ENCODE measurements at regions not wholly inside any gene's neighbourhood (a gene's known extent, or its start where the extent isn't known, plus 50 kb on each side); places are given as distances from the start of the nearest gene placed in this dataset.
A peak's percentile ranks its signal among the peaks of the same experiment; 100 is the strongest.
"Not testable (repeated sequence)": the region's sequence is repeated elsewhere in the genome, so short reads cannot be mapped to it uniquely, and the experiment has no call there.

DNA sequence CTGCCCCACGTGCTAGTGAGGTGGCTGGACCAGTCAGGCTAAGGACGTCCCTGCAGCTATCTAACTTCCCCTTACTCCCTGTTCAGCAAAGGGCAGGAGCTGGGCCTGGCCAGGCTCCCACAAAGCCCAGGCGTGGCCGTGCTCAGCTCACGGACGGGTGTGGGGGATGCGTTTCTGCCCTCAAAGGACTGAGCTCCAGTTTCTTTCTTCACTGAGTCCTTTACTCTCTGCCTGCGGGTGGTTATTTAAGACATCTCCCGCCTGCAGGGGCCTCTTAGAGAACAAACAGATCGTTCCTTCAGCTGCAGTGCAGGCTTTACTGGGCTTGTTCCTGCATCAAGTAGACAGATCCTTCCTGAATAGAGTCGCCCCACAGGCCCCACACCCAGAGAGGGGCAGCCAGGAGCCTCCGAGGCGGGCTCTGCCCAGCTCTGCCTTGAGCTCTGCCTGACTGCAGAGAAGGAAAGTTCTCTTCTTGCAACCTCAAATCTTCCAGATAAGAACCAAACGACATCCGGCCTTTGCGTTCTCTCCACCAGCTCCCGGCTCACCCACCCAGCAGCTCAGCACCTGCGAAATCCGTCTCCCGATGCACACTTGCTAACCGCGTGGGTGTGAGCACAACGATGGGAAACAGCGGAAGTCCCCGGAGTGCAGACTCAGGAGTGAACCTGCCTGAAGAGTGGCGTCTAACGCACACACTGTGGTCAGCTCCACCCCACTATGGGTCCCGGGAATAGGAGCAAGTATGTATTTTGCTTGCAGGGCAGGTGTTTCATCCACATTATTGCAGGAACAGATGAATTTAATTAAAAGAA is 460.0 kb downstream of the PREX1 start:
- peak; percentile 81 for ATAC-seq
- H3K4me3 Mint-ChIP-seq; POLR2A ChIA-PET; H3K36me3 Mint-ChIP-seq; H3K27ac Mint-ChIP-seq; CTCF ChIA-PET; DNase-seq (ENCODE audit: low spot score); H3K27me3 Mint-ChIP-seq (ENCODE audit: low read depth): not testable (repeated sequence)
- Mint-ChIP-seq H3K4me1 (peaks cover 16% of the 10 kb centered on the region), H3K9me3 (peaks cover 23% of the 10 kb centered on the region)

GRCh38 chr20:48366230-48366629 is 461.6 kb downstream of the PREX1 start:
- Mint-ChIP-seq H3K4me1 (peaks cover 16% of the 10 kb centered on the region), H3K36me3 (peaks cover 2% of the 10 kb centered on the region; the same call in 1 of the 2 replicates), H3K9me3 (peaks cover 22% of the 10 kb centered on the region), H3K27ac (no peak overlapping the region), H3K27me3 (ENCODE audit: low read depth) (peaks cover 8% of the 10 kb centered on the region; the same call in 1 of the 2 replicates), H3K4me3 (no peak overlapping the region)
- DNase-seq (ENCODE audit: low spot score) (no peak), ATAC-seq (no peak)
- ChIA-PET POLR2A (no interaction called here), CTCF (interaction anchor here (1.3 to 2.1 kb wide), 2 partner anchors 16 to 254 kb away, joined by 3 to 6 read pairs; no protein-coding TSS in a partner anchor)
- TF ChIP-seq ZNF232 (CRISPR knock-in tag; IDR thresholded peaks at IDR 0.05): no peak
- no peak for TF ChIP-seq TEAD4 (CRISPR knock-in tag; IDR thresholded peaks at IDR 0.05)
- no peak for TF ChIP-seq TEAD1 (CRISPR knock-in tag; IDR thresholded peaks at IDR 0.05)
- no peak for TF ChIP-seq AFF4 (CRISPR knock-in tag; IDR thresholded peaks at IDR 0.05; ENCODE audit: borderline replicate concordance)
- TF ChIP-seq TCF7 (CRISPR knock-in tag; IDR thresholded peaks at IDR 0.05; ENCODE audit: low read depth): no peak
- TF ChIP-seq, protein P1, sequence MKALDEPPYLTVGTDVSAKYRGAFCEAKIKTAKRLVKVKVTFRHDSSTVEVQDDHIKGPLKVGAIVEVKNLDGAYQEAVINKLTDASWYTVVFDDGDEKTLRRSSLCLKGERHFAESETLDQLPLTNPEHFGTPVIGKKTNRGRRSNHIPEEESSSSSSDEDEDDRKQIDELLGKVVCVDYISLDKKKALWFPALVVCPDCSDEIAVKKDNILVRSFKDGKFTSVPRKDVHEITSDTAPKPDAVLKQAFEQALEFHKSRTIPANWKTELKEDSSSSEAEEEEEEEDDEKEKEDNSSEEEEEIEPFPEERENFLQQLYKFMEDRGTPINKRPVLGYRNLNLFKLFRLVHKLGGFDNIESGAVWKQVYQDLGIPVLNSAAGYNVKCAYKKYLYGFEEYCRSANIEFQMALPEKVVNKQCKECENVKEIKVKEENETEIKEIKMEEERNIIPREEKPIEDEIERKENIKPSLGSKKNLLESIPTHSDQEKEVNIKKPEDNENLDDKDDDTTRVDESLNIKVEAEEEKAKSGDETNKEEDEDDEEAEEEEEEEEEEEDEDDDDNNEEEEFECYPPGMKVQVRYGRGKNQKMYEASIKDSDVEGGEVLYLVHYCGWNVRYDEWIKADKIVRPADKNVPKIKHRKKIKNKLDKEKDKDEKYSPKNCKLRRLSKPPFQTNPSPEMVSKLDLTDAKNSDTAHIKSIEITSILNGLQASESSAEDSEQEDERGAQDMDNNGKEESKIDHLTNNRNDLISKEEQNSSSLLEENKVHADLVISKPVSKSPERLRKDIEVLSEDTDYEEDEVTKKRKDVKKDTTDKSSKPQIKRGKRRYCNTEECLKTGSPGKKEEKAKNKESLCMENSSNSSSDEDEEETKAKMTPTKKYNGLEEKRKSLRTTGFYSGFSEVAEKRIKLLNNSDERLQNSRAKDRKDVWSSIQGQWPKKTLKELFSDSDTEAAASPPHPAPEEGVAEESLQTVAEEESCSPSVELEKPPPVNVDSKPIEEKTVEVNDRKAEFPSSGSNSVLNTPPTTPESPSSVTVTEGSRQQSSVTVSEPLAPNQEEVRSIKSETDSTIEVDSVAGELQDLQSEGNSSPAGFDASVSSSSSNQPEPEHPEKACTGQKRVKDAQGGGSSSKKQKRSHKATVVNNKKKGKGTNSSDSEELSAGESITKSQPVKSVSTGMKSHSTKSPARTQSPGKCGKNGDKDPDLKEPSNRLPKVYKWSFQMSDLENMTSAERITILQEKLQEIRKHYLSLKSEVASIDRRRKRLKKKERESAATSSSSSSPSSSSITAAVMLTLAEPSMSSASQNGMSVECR (CRISPR knock-in tag; IDR thresholded peaks at IDR 0.05; ENCODE audit: borderline replicate concordance): no peak
- TF ChIP-seq ESRRA (CRISPR knock-in tag; IDR thresholded peaks at IDR 0.05; ENCODE audit: borderline replicate concordance): no peak
- TF ChIP-seq, protein P2, sequence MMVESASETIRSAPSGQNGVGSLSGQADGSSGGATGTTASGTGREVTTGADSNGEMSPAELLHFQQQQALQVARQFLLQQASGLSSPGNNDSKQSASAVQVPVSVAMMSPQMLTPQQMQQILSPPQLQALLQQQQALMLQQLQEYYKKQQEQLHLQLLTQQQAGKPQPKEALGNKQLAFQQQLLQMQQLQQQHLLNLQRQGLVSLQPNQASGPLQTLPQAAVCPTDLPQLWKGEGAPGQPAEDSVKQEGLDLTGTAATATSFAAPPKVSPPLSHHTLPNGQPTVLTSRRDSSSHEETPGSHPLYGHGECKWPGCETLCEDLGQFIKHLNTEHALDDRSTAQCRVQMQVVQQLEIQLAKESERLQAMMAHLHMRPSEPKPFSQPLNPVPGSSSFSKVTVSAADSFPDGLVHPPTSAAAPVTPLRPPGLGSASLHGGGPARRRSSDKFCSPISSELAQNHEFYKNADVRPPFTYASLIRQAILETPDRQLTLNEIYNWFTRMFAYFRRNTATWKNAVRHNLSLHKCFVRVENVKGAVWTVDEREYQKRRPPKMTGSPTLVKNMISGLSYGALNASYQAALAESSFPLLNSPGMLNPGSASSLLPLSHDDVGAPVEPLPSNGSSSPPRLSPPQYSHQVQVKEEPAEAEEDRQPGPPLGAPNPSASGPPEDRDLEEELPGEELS (CRISPR knock-in tag; IDR thresholded peaks at IDR 0.05): no peak
- no peak for TF ChIP-seq MXD4 (CRISPR knock-in tag; IDR thresholded peaks at IDR 0.05; ENCODE audit: borderline replicate concordance)
- TF ChIP-seq GABPB1 (CRISPR knock-in tag; IDR thresholded peaks at IDR 0.05): no peak
- TF ChIP-seq E2F4 (CRISPR knock-in tag; IDR thresholded peaks at IDR 0.05; ENCODE audit: borderline replicate concordance, low read depth): no peak
- TF ChIP-seq, protein P3, sequence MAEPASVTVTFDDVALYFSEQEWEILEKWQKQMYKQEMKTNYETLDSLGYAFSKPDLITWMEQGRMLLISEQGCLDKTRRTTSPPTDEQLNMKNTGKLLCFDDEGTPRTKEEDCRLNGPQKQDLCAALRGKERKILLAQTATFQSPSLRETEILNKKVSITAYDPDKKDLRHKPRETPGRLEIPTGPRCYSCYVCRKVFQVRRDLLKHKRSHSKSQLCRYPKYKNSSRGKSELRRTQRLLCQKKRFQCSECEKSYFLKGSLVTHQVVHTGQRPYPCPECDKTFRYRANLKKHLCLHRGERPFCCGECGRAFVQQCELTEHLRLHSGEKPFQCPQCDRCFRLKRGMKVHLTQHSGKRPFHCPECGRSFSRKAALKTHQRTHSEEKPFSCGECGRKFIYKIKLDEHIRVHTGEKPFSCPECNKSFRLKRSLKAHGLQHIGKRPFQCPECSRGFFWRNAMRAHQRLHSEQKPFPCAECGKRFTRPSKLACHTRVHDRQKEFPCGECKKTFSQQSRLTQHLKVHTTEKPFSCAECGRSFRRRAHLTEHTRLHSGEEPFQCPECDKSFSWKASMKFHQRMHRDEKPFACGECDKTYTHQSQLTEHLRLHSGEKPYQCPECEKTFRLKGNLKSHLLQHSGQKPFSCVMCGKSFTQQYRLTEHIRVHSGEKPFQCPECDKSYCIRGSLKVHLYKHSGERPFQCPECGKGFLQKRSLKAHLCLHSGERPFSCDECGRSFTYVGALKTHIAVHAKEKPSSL (CRISPR knock-in tag; conservative IDR thresholded peaks at IDR 0.05): no peak
- no peak for TF ChIP-seq ZNF396 (CRISPR knock-in tag; IDR thresholded peaks at IDR 0.05; ENCODE audit: borderline replicate concordance)
- TF ChIP-seq ZNF138 (CRISPR knock-in tag; conservative IDR thresholded peaks at IDR 0.05): no peak
- TF ChIP-seq FOXJ3 (CRISPR knock-in tag; IDR thresholded peaks at IDR 0.05; ENCODE audit: borderline replicate concordance): no peak
- TF ChIP-seq ZMAT4 (CRISPR knock-in tag; IDR thresholded peaks at IDR 0.05): no peak
